Brain microvascular endothelial cell (primary cell): ENCODE measurements at regions not wholly inside any gene's neighbourhood (a gene's known extent, or its start where the extent isn't known, plus 50 kb on each side); places are given as distances from the start of the nearest gene placed in this dataset.

Experiments
- DNase-seq: peaks from one replicate; pipeline ENCODE4 v3.0.0-alpha.2; 2020
- H3K27ac ChIP-seq: fragments of 250-450 bp; sonication (Bioruptor Pico); 2 replicates; pipeline ENCODE4 v1.5.1; 2020; ENCODE audit warnings: mild to moderate bottlenecking, moderate library complexity
- H3K27me3 ChIP-seq: fragments of 250-450 bp; sonication (Bioruptor Pico); replicated peaks from 2 replicates; pipeline ENCODE4 v1.5.1; 2020; ENCODE audit warnings: mild to moderate bottlenecking
- H3K36me3 ChIP-seq: fragments of 250-450 bp; sonication (Bioruptor Pico); replicated peaks from 2 replicates; pipeline ENCODE4 v1.5.1; 2020; ENCODE audit warnings: mild to moderate bottlenecking
- H3K4me3 ChIP-seq: 2 replicates; pipeline ENCODE4 v1.5.1; 2011; ENCODE audit warnings: low read depth, mild to moderate bottlenecking, control low read depth, low read length, moderate library complexity
- CTCF ChIP-seq: IDR thresholded peaks from 2 replicates; pipeline ENCODE4 v1.5.1; 2011; ENCODE audit warnings: low read depth, mild to moderate bottlenecking, moderate library complexity, low read length, control low read depth, inconsistent platforms; ENCODE audit errors: missing control alignments
- in situ Hi-C: cut with HindIII; loops from 2 replicates; pipeline ENCODE4 v1.10.0; 2017; ENCODE audit warnings: low sequenced_read_pairs, low pct_ligation_motif_present

GRCh38 chr14:104287301-104288009 lies 149.1 kb downstream of the KIF26A start:
- Histone ChIP-seq H3K4me3 (no peak overlapping the region), H3K36me3 (no peaks in the 10 kb centered on the region), H3K27me3 (no peaks in the 10 kb centered on the region), H3K27ac (no peak overlapping the region)
- no peak for TF ChIP-seq CTCF
- in situ Hi-C loops: no loop called here
- no peak for DNase-seq

GRCh38 chr14:104288272-104288671 lies 149.9 kb downstream of the KIF26A start:
- Histone ChIP-seq H3K4me3 (no peak overlapping the region), H3K27ac (no peak overlapping the region), H3K27me3 (no peaks in the 10 kb centered on the region), H3K36me3 (no peaks in the 10 kb centered on the region)
- in situ Hi-C loops: no loop called here
- TF ChIP-seq CTCF: no peak
- no peak for DNase-seq

GRCh38 chr14:104289507-104289906 lies 151.1 kb downstream of the KIF26A start:
- no peaks in the 10 kb centered on the region for H3K36me3 ChIP-seq
- TF ChIP-seq CTCF: no peak
- no peak for DNase-seq
- in situ Hi-C loops: no loop called here
- no peak overlapping the region for H3K4me3 ChIP-seq
- no peak overlapping the region for H3K27ac ChIP-seq
- no peaks in the 10 kb centered on the region for H3K27me3 ChIP-seq

GRCh38 chr14:104290058-104290667 lies 151.8 kb downstream of the KIF26A start:
- Histone ChIP-seq H3K4me3 (no peak overlapping the region), H3K27ac (no peak overlapping the region), H3K36me3 (no peaks in the 10 kb centered on the region), H3K27me3 (no peaks in the 10 kb centered on the region)
- no peak for TF ChIP-seq CTCF
- in situ Hi-C loops: no loop called here
- no peak for DNase-seq

- TF ChIP-seq CTCF: no peak
- H3K4me3 ChIP-seq: no peak overlapping the region
- no peaks in the 10 kb centered on the region for H3K27me3 ChIP-seq
- in situ Hi-C loops: no loop called here
- no peak for DNase-seq
- no peak overlapping the region for H3K27ac ChIP-seq
- no peaks in the 10 kb centered on the region for H3K36me3 ChIP-seq
Observed at GRCh38 chr14:104290756-104291122, 152.4 kb downstream of the KIF26A start.
